ENCODE measurements at regions not wholly inside any gene's neighbourhood (a gene's known extent, or its start where the extent isn't known, plus 50 kb on each side); places are given as distances from the start of the nearest gene placed in this dataset.

DNA sequence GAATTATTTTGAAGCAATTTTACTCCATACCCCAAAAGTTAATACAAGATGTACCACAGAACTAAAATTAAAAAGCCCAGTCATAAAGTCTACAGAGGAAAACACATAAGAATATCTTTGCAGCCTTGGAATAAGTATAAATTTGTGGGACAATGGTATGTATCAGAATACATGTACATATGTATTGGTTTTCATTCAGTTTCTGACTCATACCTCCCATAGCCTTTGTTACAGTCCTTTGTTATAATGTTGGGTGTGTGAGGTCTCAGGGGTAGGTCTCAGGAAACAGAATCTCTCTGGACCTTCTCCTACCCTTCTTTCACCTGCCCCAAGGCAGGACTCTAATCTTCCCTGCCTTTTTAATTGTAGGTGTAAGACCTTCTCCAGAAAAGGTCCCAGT lies 1370.7 kb upstream of the CDH2 start:
- no peaks in the 10 kb centered on the region for H3K36me3 ChIP-seq (replicated peaks; ENCODE audit: insufficient read depth, low read depth)
- no peak for TF ChIP-seq EZH2 (IDR thresholded peaks at IDR 0.05; ENCODE audit: borderline replicate concordance)
- no peak for TF ChIP-seq EZH2phosphoT487 (IDR thresholded peaks at IDR 0.05; ENCODE audit: low read depth, severe bottlenecking, unreplicated experiment)
- TF ChIP-seq, protein P1, sequence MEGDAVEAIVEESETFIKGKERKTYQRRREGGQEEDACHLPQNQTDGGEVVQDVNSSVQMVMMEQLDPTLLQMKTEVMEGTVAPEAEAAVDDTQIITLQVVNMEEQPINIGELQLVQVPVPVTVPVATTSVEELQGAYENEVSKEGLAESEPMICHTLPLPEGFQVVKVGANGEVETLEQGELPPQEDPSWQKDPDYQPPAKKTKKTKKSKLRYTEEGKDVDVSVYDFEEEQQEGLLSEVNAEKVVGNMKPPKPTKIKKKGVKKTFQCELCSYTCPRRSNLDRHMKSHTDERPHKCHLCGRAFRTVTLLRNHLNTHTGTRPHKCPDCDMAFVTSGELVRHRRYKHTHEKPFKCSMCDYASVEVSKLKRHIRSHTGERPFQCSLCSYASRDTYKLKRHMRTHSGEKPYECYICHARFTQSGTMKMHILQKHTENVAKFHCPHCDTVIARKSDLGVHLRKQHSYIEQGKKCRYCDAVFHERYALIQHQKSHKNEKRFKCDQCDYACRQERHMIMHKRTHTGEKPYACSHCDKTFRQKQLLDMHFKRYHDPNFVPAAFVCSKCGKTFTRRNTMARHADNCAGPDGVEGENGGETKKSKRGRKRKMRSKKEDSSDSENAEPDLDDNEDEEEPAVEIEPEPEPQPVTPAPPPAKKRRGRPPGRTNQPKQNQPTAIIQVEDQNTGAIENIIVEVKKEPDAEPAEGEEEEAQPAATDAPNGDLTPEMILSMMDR (IDR thresholded peaks at IDR 0.05; ENCODE audit: poor library complexity) = no peak
- H3K4me3 ChIP-seq = no peak overlapping the region
- H2AFZ ChIP-seq = no peak overlapping the region
- no peaks in the 10 kb centered on the region for H3K79me2 ChIP-seq
- DNase-seq (ENCODE audit: low spot score) = no peak
- no peaks in the 10 kb centered on the region for H3K9me2 ChIP-seq (replicated peaks; ENCODE audit: insufficient read depth)
- no peaks in the 10 kb centered on the region for H3K4me1 ChIP-seq (ENCODE audit: insufficient read depth)
- no peaks in the 10 kb centered on the region for H3K27me3 ChIP-seq
- H3K4me2 ChIP-seq = no peak overlapping the region
- H3K27ac ChIP-seq = no peak overlapping the region
- H3K9me3 ChIP-seq (ENCODE audit: low read depth) = no peaks in the 10 kb centered on the region
- no peaks in the 10 kb centered on the region for H4K20me1 ChIP-seq (ENCODE audit: insufficient read depth, poor library complexity, severe bottlenecking)

DNA sequence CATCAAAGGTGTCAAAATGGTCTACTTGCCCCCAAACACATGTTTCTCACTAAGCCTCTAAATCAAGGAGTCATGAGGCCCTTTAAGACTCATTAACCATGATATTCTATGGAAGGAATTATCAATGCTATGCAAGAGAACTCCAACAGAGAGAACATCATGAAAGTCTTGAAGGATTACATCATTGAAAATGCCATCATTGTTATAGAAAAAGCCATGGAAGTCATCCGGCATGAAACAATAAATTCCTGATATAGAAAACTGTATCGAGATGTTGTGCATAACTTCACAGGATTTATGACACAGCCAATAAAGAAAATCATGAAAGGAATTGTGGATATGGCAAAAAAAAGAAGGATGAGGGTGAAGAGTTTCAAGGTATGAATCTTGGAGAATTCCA lies 1363.6 kb upstream of the CDH2 start:
- Histone ChIP-seq H4K20me1 (ENCODE audit: insufficient read depth, poor library complexity, severe bottlenecking) (no peaks in the 10 kb centered on the region), H3K27ac (no peak overlapping the region), H3K79me2 (no peaks in the 10 kb centered on the region), H3K36me3 (replicated peaks; ENCODE audit: insufficient read depth, low read depth) (no peaks in the 10 kb centered on the region), H3K27me3 (no peaks in the 10 kb centered on the region), H2AFZ (no peak overlapping the region), H3K9me3 (ENCODE audit: low read depth) (no peaks in the 10 kb centered on the region), H3K9me2 (replicated peaks; ENCODE audit: insufficient read depth) (no peaks in the 10 kb centered on the region), H3K4me2 (no peak overlapping the region), H3K4me3 (no peak overlapping the region), H3K4me1 (ENCODE audit: insufficient read depth) (no peaks in the 10 kb centered on the region)
- 95% methylated on average over 2 of the region's 2 CpGs for WGBS (ENCODE audit: low lambda C conversion rate, missing lambda C conversion rate)
- DNase-seq (ENCODE audit: low spot score) = no peak
- TF ChIP-seq EZH2 (IDR thresholded peaks at IDR 0.05; ENCODE audit: borderline replicate concordance) (no peak), EZH2phosphoT487 (IDR thresholded peaks at IDR 0.05; ENCODE audit: low read depth, severe bottlenecking, unreplicated experiment) (no peak)
- TF ChIP-seq, protein P1 (IDR thresholded peaks at IDR 0.05; ENCODE audit: poor library complexity) = no peak

DNA sequence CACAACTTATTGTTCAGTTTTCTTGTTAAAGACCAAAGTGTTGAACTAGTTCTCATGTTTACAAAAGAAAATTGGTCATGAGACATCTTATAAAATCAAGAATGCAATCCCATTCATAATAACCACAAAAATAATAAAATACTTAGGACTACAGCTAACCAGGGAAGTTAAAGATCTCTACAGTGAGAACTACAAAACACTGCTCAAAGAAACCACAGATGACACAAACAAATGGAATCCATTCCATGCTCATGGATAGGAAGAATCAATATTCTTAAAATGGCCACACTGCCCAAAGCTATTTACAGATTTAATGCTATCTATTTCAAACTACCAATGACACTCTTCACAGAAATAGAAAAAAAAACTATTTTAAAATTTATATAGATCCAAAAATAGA lies 1354.8 kb upstream of the CDH2 start:
- Histone ChIP-seq H4K20me1 (ENCODE audit: insufficient read depth, poor library complexity, severe bottlenecking) (no peaks in the 10 kb centered on the region), H3K27me3 (no peaks in the 10 kb centered on the region), H2AFZ (no peak overlapping the region), H3K9me3 (ENCODE audit: low read depth) (no peaks in the 10 kb centered on the region), H3K9me2 (replicated peaks; ENCODE audit: insufficient read depth) (no peaks in the 10 kb centered on the region), H3K79me2 (no peaks in the 10 kb centered on the region), H3K27ac (no peak overlapping the region), H3K4me3 (no peak overlapping the region), H3K4me1 (ENCODE audit: insufficient read depth) (no peaks in the 10 kb centered on the region), H3K4me2 (no peak overlapping the region), H3K36me3 (replicated peaks; ENCODE audit: insufficient read depth, low read depth) (no peaks in the 10 kb centered on the region)
- no peak for DNase-seq (ENCODE audit: low spot score)
- no peak for TF ChIP-seq EZH2 (IDR thresholded peaks at IDR 0.05; ENCODE audit: borderline replicate concordance)

DNA sequence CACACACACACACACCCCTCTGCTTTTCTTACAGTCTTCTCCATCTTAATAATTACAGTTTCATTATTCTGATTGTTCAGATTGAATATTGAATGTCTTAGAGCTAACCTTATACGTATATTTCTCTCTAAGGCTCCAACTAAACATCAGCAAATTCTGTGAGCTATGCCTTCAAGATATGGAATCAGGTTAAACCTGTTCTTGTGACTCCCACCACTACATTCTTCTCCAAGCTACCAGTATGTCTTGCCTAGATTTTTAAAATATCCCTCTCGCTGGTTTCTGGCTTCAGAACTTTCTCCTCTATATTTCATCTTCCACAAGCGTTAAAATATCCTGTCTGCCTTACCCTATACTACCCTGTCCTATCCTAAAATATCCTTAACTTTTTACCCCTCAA lies 1346.4 kb upstream of the CDH2 start:
- TF ChIP-seq, protein P1 (IDR thresholded peaks at IDR 0.05; ENCODE audit: poor library complexity) = no peak
- TF ChIP-seq EZH2phosphoT487 (IDR thresholded peaks at IDR 0.05; ENCODE audit: low read depth, severe bottlenecking, unreplicated experiment) (no peak), EZH2 (IDR thresholded peaks at IDR 0.05; ENCODE audit: borderline replicate concordance) (no peak)
- H3K4me3 ChIP-seq = no peak overlapping the region
- H3K79me2 ChIP-seq = no peaks in the 10 kb centered on the region
- DNase-seq (ENCODE audit: low spot score) = peak; percentile 6
- WGBS (ENCODE audit: low lambda C conversion rate, missing lambda C conversion rate) = 77% methylated on average over 3 of the region's 3 CpGs
- no peaks in the 10 kb centered on the region for H4K20me1 ChIP-seq (ENCODE audit: insufficient read depth, poor library complexity, severe bottlenecking)
- no peaks in the 10 kb centered on the region for H3K27me3 ChIP-seq
- H3K9me2 ChIP-seq (replicated peaks; ENCODE audit: insufficient read depth) = no peaks in the 10 kb centered on the region
- H3K9me3 ChIP-seq (ENCODE audit: low read depth) = no peaks in the 10 kb centered on the region
- H2AFZ ChIP-seq = no peak overlapping the region
- H3K4me1 ChIP-seq (ENCODE audit: insufficient read depth) = no peaks in the 10 kb centered on the region
- H3K27ac ChIP-seq = peak overlapping the region; percentile 46
- no peak overlapping the region for H3K4me2 ChIP-seq
- no peaks in the 10 kb centered on the region for H3K36me3 ChIP-seq (replicated peaks; ENCODE audit: insufficient read depth, low read depth)

All from hepatocyte (in vitro differentiated cells).